GM19239 (cell line): ENCODE measurements at regions not wholly inside any gene's neighbourhood (a gene's known extent, or its start where the extent isn't known, plus 50 kb on each side); places are given as distances from the start of the nearest gene placed in this dataset.

ENCODE experiments used
- DNase-seq: peaks from one replicate; pipeline ENCODE4 v3.0.0; 2011; ENCODE audit warnings: low spot score; ENCODE audit not compliant: insufficient read length
- FAIRE-seq: peaks from 2 replicates; lab custom pipeline; 2011; peaks lifted over from hg19 to GRCh38; lab: Jason Lieb, UNC

DNA sequence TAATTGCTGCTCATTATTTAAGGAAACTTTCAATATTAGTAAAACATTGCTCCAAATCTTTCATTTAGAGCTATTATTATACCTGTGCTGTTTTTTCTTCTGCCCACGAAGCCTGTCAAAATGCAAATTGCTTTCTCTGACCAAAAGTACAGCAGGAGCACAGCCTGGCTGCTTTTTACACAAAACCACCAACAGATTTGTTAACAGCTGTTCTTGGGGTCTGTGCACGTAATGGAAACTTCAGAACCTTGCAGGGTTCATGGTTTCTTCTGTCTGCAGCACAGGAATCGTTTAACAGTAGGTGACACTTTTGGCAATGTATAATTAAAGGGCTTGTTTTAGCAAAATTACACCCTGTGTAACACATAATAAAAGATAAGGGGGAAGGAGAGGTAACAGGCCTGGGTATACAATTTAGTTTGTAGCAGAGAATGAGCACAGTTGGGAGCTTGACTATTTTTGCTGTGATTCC is 447.3 kb downstream of the KCNJ3 start:
- FAIRE-seq (peak; percentile 99), DNase-seq (peak; percentile 5)

DNA sequence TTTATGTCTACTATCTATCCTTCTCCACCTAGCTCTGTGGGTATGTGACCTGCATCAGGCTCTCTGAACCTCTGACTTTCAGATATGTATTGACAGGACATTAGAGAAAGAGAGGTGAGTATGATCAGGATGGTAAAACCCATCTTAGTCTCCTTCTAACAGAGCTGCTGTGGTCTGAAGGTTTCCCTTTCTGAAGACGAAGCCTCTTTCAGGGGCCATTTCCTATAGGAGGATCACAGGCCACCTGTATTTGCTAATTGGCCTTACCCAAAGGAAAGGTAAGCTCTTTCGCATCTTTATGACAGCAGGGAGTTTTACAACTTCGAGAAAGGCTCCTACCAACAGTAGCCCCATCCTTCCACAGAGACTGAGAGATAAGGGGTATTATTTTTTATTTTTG is 442.9 kb downstream of the KCNJ3 start:
- FAIRE-seq, result peak; percentile 33
- DNase-seq, result no peak

DNA sequence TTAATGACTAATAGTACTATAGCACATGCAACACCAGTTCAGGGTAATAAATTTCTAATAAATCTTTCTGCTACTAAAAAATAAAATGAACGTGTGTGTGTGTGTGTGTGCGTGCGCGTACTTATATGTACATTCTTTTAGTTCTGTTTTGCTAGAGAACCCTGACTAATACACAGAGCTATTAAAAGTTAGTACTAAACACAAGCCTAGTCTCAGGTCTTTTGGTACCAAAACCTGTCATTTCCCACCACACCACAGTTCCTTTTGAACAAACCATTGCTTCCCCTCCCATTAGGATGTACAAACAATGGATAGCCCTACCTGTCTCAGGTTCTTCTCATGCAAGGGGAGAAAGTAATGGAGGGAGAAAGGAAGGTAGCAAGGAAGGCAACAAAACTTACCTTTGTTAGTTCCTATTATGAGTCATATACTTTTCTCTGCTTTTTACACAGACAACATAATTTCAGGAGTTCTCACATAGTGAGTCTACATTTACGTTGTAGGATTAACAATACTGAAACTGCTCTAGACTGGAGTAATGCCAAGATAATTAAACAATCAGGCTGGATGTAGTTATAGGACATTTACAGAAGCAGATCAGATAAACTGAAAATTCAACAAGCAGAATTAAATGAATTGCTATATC is 427.2 kb downstream of the KCNJ3 start:
- no peak for FAIRE-seq
- DNase-seq, result no peak

DNA sequence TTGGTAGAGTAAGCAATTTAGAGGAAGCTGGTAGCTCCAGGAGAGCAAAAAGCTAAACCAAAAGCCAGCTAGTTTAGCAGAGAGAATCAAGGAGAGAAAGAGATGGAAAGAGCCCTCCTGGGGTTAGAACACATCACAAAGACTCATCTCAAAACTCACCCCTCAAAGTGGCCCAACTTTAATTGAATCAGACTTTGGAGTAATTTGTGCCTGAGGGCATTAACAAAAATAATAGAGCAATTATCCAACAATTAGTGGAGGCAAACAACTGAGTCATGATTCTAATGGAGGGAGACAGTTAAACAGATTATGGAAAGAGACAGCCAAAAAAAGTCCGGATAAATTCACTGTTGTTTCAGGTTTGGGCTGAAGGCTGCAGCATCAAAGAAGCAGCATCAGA is 417.4 kb downstream of the KCNJ3 start:
- FAIRE-seq, result no peak
- DNase-seq, result no peak

DNA sequence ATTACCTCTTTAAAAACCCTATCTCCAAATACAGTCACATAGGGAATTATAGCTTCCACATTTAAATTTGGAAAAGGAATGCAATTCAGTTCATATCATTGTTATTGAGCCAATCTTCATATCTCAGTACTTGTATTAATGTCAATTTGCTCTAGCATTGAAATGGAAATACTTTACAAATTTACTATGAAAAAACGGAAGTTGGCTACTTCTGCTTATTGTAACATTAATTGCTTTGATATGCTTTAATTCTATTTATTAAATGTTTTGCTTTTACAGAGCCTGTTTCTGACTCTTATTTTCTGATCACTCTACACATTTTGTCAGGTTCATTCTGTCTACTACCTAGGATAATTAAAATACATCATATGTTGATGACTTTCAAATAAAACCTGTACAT is 412.6 kb downstream of the KCNJ3 start:
- DNase-seq (no peak), FAIRE-seq (no peak)

DNA sequence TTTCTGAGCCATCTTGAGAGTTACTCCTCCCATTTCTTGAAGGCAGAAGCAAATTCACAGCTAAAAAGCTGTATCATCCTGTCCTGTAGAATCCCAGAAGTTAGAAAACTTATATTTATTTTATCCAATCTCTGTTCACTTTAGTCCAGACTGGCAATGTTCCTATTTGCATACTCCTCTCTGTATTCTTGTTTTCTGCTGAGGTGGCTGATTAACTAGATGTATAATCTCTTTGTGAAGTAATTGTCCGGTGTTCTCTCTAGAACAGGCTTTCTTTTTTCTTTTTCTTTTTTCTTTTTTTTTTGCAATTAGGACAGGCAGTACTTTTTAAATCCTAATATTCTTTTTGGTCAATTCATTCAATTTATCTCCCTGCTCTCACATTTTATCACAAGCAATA is 411.0 kb downstream of the KCNJ3 start:
- DNase-seq (no peak), FAIRE-seq (no peak)

DNA sequence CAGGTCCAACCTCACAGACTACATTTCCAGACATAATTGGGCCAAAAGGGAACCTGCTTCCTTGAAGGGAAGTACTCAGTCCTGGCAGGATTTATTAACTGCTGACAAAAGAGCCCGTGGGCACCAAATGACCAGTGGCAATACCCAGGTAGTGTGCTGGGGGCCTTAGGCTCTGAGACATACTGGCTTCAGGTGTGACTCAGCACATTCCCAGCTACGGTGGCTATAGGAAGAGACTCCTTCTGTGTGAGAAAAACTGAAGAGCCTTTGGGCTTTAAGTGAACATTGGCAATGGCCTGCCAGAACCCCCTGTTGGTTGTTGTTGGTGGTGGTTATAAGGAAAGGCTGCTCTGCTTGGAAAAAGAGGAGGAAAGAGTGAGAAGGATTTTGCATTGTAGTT is 401.8 kb downstream of the KCNJ3 start:
- no peak for FAIRE-seq

DNA sequence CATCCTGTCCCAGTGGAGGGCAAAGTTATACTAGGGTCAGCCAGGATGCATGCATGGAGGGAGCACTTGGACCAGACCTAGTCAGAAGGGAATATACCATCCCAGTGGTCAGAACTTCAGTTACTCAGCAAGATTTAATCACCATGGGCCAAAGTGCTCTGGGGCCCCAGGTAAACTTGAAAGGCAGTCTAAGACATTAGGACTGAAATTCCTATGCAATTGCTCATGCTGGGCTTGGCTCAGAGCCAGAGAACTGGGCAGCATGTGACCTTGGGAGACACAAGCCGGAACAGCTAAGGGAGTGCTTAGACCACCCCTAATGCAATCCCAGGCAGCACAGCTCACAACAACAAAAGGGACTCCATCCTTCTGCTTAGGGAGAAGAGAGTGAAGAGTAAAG is 401.3 kb downstream of the KCNJ3 start:
- DNase-seq (no peak), FAIRE-seq (no peak)

More for the DNA sequence above, 401.8 kb downstream of the KCNJ3 start:
- DNase-seq, result no peak

DNA sequence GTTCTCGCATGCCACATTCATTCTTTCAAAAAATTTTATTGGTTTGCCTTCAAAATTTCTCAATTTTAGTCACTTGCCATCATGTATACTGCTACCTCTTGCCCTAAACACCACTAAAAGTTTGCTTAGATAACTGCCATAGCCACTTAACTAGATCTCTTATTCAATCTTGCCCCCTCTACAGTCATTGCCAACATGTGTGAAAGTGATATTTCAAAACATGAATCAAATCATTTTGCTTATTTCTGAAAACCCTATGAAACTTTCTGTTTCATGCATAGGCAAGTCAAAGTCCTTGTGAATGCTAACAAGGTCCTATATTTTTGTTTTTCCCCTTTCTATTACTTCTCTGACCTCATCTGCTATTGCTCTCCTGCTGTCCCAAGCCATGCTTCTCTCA is 397.1 kb downstream of the KCNJ3 start:
- no peak for FAIRE-seq

DNA sequence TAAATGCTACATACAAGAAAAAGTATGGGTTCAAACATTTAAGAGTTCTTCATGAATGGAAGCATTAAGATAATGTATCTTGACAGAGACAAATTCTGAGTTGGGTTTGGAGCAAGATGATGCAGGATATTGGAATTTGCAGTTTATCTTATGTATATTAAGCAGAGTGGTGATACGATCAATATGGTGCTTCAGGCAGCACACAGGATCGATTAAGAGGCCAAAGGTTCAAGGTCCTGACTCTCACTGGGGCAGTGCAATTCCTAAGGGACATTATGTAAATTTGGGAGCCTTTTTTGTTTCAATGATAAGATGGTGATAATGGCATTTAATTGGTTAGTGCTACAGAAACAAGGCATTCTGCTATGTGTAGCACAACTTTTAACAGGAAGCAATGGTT is 381.9 kb downstream of the KCNJ3 start:
- FAIRE-seq (no peak), DNase-seq (no peak)

More for the DNA sequence above, 397.1 kb downstream of the KCNJ3 start:
- DNase-seq, result no peak

DNA sequence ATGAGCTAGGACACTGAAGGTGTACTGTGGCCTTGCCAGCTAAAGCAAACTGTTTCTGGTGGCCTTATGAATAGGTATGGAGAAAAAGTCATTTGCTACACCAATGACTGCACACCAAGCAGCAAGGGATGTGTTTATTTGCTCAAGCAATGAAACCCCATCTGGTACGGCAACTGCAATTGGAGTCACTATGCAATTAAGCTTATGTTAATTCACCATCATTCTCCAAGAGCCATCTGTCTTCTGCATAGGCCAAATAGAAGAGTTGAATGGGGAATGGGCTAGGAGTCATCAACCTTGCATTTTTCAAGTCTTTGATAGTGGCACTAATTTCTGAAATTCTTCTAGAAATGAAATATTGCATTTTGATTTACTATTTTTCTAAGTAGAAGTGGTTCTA is 372.0 kb downstream of the KCNJ3 start:
- no peak for DNase-seq
- FAIRE-seq, result no peak

DNA sequence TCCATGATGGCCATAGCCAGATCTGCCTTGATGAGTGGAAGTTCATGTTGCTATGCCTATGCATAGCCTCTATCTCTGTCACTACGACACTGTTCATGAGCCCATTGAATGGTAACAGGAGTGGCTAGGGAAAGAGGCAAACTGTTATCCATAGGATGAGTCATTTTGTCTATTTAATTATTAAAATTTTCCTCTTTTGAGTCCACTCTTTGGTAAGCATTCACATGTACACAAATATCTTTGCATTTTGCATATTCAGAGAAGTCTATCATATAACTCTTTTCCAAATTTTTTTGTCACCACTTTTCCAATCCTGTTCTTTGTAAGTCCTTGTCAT is 364.4 kb downstream of the KCNJ3 start:
- DNase-seq (no peak), FAIRE-seq (no peak)

DNA sequence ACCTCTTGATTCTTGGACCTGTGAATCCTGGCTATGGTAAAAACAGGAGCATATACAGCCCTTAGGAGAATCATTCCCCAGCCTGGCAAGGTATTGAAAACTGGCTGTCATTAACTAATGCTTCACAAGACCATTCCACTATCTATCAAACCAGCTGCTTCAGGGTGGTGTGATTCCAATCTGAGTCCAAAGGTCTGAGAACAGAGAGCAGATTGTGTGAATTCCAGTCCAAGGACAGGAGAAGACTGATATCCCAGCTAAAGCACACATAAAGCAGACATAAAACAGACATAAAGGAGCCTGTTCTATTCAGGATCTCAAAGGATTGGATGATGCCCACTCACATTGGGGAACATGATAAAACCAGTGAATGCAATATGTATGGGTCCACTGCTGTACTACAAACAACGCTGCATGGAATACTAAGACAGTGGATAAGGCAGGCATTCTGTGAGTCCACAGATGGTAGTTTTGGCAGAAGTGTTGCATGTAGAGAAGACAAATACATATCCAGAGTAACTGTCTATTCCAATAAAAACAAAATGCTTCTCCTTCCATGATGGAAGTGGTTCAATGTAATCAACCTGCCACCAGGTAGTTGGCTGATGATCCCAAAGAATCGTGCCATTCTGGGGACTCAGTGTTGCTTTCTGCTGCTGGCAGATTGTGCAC is 363.9 kb downstream of the KCNJ3 start:
- DNase-seq (no peak), FAIRE-seq (no peak)

DNA sequence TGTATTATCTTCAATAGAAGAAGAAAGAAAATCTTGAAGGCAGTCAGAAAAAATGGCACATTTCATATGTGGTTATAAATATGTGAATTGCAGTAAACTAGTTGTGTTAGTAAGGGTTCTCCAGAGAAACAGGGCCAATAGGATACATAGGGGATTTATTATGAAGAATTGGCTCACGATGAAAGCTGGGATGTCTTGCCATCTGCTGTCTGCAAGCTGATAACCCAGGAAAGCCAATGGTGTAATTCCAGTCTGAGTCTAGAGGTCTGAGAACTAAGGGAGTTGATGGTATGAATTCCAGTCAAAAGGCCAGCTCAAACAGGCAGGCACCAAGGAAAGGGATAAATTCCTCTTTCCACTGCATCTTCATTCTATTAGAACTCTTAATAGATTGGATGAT is 362.4 kb downstream of the KCNJ3 start:
- FAIRE-seq (no peak), DNase-seq (no peak)

DNA sequence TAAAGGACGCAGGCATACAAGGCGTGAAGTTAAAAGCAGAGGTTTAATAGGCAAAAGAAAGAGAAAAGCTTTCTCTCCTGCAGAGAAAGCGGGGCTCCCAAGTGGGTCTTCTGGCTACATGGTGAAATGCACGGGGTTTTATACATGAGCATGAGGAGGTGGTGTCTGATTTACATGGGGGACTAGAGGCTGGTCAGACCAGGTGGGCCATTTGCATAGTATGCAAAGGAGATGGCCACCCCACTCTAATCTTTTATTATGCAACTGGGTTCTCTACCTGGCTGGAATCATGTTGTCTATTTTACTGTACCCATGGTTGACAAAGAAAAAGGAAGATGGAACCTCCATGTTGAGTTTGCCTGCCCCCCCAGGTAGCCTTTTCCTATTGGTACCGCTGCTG is 356.2 kb downstream of the KCNJ3 start:
- FAIRE-seq (no peak), DNase-seq (no peak)

DNA sequence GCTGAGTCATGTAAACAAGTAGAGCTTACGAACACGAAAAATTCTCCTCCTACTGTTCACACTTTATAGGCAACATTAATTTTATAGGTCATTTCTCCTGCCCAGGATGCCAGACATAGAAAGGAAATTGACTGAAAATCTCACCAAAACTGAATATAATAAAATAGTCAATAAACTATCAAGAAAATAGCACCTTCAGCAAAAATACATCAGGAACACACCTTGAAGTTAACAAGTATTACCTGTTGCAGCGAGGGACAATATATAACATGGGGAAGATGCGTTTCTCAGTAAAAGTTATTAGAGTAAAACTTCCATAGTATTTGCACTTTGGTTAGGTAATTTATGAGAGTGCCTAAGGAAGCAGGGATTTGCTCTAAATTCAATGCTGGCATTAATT is 344.6 kb downstream of the KCNJ3 start:
- DNase-seq (no peak), FAIRE-seq (no peak)

DNA sequence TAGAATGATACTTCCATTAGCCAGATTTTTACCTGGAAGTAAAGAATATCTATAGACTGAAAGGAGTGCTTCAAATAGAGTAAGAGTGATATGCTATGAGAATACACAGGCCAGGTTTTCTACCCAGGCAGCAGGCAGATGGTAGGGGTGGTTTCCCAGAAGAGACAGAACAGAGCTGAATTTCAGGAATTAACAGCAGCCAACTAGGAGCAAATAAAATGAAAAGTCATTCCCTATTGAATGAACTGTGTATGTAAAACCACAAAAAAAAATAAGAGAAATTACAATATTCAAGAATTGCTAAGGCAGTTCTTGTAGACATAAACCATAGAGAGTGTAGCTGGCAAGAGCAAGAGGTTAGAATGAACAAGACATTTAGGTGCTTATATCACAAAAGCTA is 336.8 kb downstream of the KCNJ3 start:
- DNase-seq, result no peak
- no peak for FAIRE-seq

DNA sequence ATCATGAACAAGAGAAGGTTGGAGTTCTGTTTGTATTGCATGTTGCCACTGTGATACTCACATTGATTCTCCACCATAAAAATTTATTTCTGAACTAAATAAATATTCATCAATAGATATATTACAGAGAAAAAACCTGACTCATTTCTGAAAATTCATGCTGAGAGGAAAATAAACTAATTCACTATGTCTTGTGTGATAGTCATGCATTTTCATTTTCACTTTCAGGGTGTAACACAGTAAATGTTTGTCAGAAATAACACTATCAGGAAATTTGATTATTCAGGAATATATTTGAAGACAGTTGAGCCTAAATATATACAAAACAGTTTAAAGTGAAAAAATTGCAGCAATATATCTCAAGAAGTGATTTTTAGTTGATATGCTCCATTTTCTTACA is 335.2 kb downstream of the KCNJ3 start:
- no peak for FAIRE-seq
- DNase-seq, result no peak

DNA sequence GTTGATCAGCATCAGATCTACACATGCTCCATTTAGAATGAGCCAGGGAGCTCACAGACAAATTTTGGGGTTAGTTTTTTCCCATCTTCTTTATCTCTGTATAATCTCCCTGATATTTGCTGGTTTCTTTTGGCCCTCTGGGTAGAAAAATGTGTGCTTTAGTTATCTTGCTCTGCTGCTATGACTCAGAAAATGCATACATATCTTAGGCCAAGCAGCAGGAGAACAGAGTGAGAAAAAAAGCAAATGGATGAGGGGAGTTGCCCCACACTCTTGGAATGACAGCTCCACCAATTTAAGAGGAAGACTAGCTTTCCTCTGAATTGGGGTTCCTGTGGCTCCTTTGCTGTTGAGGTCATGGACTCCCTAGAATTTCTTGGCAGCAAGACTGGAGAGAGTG is 331.8 kb downstream of the KCNJ3 start:
- FAIRE-seq, result no peak

DNA sequence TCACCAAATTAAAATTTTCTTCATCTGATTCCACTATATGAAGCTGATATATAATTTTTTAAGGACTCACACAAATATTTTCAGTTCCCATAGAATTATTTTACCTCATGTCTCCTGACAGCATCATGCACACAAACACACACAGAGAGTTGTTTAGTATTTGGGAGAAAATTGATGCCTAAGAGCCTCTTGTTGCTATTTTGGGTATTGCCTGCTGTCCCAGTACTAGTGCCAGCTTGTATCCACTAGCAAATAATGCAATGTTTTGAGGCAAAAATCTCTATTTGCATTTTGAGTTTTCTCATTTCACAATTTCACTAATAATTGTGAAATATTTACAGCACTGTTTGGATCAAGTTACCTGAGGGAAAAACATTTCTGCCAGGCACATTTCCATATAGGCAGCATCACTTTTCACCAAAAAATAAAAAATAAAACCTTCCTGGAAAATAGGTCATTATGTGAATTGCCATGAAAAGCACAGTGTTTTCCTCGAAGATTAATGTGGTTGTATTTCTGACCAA is 328.2 kb downstream of the KCNJ3 start:
- DNase-seq (no peak), FAIRE-seq (no peak)

More for the DNA sequence above, 331.8 kb downstream of the KCNJ3 start:
- DNase-seq, result no peak

DNA sequence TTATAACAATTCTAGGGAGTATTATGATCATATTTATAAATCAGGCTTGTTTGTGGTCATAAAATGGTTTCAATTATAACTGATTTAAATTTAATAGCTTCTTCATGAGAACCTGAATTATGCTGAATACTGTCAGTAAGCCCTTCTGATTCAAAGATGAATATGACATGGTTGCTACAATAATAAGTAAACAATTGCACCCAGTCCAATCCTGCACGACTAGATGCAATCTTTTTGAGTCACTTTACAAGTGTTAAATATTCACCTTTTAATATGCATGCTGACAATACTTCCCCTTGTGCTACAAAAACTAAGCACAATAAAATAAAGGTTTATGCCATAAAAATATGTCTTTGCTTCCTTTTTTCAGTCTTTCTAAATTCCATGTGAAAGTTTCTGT is 325.2 kb downstream of the KCNJ3 start:
- DNase-seq (no peak), FAIRE-seq (no peak)

DNA sequence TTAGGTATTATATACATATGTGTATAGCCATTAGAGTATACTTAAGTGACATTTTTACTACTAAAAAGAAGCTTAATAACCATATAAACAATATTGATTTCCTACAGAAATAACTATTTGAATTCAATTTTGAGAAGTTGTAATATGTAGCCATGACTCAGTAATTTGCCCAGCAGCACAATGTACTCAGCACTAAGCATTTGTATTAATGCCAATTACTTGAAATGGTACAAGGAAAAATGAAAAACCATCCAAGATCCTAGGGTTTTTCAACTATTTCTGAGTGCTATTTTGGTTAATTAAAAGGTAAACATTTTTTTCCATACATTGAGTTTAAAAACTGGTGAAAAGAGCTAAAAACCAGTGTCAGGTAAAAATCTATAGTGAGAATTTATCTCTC is 324.0 kb downstream of the KCNJ3 start:
- DNase-seq (no peak), FAIRE-seq (no peak)
